Hepatocyte (in vitro differentiated cells): ENCODE measurements at regions not wholly inside any gene's neighbourhood (a gene's known extent, or its start where the extent isn't known, plus 50 kb on each side); places are given as distances from the start of the nearest gene placed in this dataset.
"Not testable (repeated sequence)": the region's sequence is repeated elsewhere in the genome, so short reads cannot be mapped to it uniquely, and the experiment has no call there.

ENCODE experiments used
- DNase-seq: peaks from one replicate; pipeline ENCODE4 v3.0.0-alpha.2; 2016; ENCODE audit warnings: low spot score
- H2AFZ ChIP-seq: fragments of 200-600 bp; sonication (generic); 2 replicates; pipeline ENCODE4 v1.6.0; 2016; ENCODE audit warnings: antibody characterized with exemption, mild to moderate bottlenecking
- H3K27ac ChIP-seq: fragments of 200-600 bp; sonication (generic); 2 replicates; pipeline ENCODE4 v1.5.1; 2016; ENCODE audit warnings: mild to moderate bottlenecking
- H3K27me3 ChIP-seq: fragments of 200-600 bp; sonication (generic); 2 replicates; pipeline ENCODE4 v1.6.1; 2016
- H3K36me3 ChIP-seq: fragments of 200-600 bp; sonication (generic); replicated peaks from 2 replicates; pipeline ENCODE4 v1.5.1; 2016; ENCODE audit warnings: low read depth; ENCODE audit not compliant: insufficient read depth
- H3K4me1 ChIP-seq: fragments of 200-600 bp; sonication (generic); 2 replicates; pipeline ENCODE4 v1.5.1; 2016; ENCODE audit warnings: mild to moderate bottlenecking, moderate library complexity; ENCODE audit not compliant: insufficient read depth
- H3K4me2 ChIP-seq: fragments of 200-600 bp; sonication (generic); 2 replicates; pipeline ENCODE4 v1.6.0; 2016
- H3K4me3 ChIP-seq: fragments of 200-600 bp; sonication (generic); 2 replicates; pipeline ENCODE4 v1.5.1; 2016; ENCODE audit warnings: mild to moderate bottlenecking
- H3K79me2 ChIP-seq: fragments of 200-600 bp; sonication (generic); 2 replicates; pipeline ENCODE4 v1.6.0; 2017; ENCODE audit warnings: mild to moderate bottlenecking
- H3K9me2 ChIP-seq: fragments of 200-600 bp; sonication (generic); replicated peaks from 2 replicates; pipeline ENCODE4 v1.6.0; 2017; ENCODE audit warnings: mild to moderate bottlenecking; ENCODE audit not compliant: insufficient read depth
- H3K9me3 ChIP-seq: fragments of 200-600 bp; sonication (generic); 2 replicates; pipeline ENCODE4 v1.5.1; 2016; ENCODE audit warnings: low read depth, mild to moderate bottlenecking
- H4K20me1 ChIP-seq: fragments of 200-600 bp; sonication (generic); 2 replicates; pipeline ENCODE4 v1.6.0; 2016; ENCODE audit warnings: mild to moderate bottlenecking; ENCODE audit not compliant: insufficient read depth, poor library complexity, severe bottlenecking
- EZH2 ChIP-seq: fragments of 200-600 bp; sonication (generic); IDR thresholded peaks from 2 replicates; pipeline ENCODE4 v1.6.1; 2016; ENCODE audit warnings: antibody characterized with exemption, mild to moderate bottlenecking, borderline replicate concordance
- EZH2phosphoT487 ChIP-seq: fragments of 200-600 bp; sonication (generic); IDR thresholded peaks from one replicate; pipeline ENCODE4 v1.6.1; 2018; ENCODE audit warnings: antibody characterized with exemption, mild to moderate bottlenecking, low read depth, moderate library complexity; ENCODE audit not compliant: unreplicated experiment, severe bottlenecking
- WGBS: methylation state at CpG from one replicate; pipeline ENCODE4 v1.1.6; 2016; ENCODE audit warnings: low lambda C conversion rate; ENCODE audit errors: missing lambda C conversion rate; 5-methylcytosine and 5-hydroxymethylcytosine counted together
- TF ChIP-seq, protein P1 (sequence below): fragments of 200-600 bp; sonication (generic); IDR thresholded peaks from 2 replicates; pipeline ENCODE4 v1.5.1; 2016; ENCODE audit warnings: antibody characterized with exemption, mild to moderate bottlenecking; ENCODE audit not compliant: poor library complexity

DNA sequence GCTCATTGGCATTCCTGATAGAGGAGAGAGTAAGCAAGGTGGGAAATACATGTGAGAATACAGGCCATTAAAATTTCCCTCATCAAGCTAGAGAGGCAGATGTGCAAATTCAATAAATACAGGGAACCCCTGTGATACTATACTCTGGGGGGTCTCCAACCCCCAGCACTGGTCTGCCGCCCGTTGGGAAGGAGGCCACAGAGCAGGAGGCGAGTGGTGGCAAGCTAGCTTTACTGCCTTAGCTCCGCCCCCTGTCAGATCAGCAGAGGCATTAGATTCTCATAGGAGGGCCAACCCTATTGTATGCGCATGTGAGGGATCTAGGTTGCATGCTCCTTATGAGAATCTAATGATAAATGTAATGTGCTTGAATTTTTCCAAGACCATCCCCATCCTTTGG is 97.1 kb upstream of the PLSCR5 start:
- no peaks in the 10 kb centered on the region for H3K4me1 ChIP-seq
- no peaks in the 10 kb centered on the region for H3K36me3 ChIP-seq
- no peak overlapping the region for H3K4me3 ChIP-seq
- H3K79me2 ChIP-seq: no peaks in the 10 kb centered on the region
- no peak overlapping the region for H3K4me2 ChIP-seq
- H3K9me3 ChIP-seq: no peaks in the 10 kb centered on the region
- no peak overlapping the region for H3K27ac ChIP-seq
- no peak overlapping the region for H2AFZ ChIP-seq
- H3K9me2 ChIP-seq: no peaks in the 10 kb centered on the region
- H4K20me1 ChIP-seq: no peaks in the 10 kb centered on the region
- TF ChIP-seq EZH2phosphoT487 (no peak), EZH2 (no peak)
- TF ChIP-seq, protein P1, sequence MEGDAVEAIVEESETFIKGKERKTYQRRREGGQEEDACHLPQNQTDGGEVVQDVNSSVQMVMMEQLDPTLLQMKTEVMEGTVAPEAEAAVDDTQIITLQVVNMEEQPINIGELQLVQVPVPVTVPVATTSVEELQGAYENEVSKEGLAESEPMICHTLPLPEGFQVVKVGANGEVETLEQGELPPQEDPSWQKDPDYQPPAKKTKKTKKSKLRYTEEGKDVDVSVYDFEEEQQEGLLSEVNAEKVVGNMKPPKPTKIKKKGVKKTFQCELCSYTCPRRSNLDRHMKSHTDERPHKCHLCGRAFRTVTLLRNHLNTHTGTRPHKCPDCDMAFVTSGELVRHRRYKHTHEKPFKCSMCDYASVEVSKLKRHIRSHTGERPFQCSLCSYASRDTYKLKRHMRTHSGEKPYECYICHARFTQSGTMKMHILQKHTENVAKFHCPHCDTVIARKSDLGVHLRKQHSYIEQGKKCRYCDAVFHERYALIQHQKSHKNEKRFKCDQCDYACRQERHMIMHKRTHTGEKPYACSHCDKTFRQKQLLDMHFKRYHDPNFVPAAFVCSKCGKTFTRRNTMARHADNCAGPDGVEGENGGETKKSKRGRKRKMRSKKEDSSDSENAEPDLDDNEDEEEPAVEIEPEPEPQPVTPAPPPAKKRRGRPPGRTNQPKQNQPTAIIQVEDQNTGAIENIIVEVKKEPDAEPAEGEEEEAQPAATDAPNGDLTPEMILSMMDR: no peak
- DNase-seq: no peak
- no peaks in the 10 kb centered on the region for H3K27me3 ChIP-seq
- WGBS: 85% methylated on average over 5 of the region's 5 CpGs

DNA sequence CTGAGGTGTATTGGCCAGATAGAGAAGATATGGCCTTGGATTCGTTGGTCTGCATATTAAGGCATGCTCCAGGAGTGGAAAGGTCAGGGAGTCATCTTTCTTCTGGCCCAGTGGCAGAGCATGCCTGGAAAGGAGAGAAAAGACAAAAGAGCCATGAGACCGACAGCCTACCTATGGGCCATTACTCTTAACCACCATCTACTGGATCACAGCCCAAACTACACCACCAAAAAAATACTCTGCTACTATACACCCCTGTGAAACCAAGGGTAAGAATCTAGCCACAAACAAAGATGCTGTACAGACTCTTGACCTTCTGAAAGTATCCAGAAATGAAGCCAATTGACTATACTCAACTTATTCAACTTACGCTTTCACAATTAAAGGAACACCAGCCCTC is 96.1 kb upstream of the PLSCR5 start:
- Histone ChIP-seq H3K79me2 (no peaks in the 10 kb centered on the region), H4K20me1 (no peaks in the 10 kb centered on the region), H3K27ac (no peak overlapping the region), H3K4me3 (no peak overlapping the region), H3K9me2 (no peaks in the 10 kb centered on the region), H3K9me3 (no peaks in the 10 kb centered on the region), H3K27me3 (no peaks in the 10 kb centered on the region), H2AFZ (no peak overlapping the region), H3K4me1 (no peaks in the 10 kb centered on the region), H3K36me3 (no peaks in the 10 kb centered on the region), H3K4me2 (no peak overlapping the region)
- no peak for TF ChIP-seq EZH2
- 85% methylated on average over 3 of the region's 3 CpGs for WGBS
- no peak for DNase-seq

DNA sequence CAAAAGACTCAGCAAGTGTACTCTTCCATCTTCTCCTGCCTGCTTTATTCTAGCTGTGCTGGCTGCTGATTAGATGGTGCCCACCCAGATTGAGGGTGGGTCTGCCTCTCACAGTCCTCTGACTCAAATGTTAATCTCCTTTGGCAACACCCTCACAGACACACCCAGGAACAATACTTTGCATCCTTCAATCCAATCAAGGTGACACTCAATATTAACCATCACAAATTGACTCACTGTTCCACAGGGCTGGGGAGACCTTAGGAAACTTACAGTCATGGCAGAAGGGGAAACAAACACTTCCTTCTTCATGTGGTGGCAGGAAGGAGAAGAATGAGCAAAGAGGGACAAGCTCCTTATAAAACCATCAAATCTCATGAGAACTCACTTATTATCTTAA is 94.9 kb upstream of the PLSCR5 start:
- not testable (repeated sequence) for H3K4me3 ChIP-seq, H3K36me3 ChIP-seq, H3K27me3 ChIP-seq, H3K79me2 ChIP-seq, H3K9me3 ChIP-seq, DNase-seq, H3K9me2 ChIP-seq, H3K4me2 ChIP-seq, H4K20me1 ChIP-seq, H2AFZ ChIP-seq, H3K27ac ChIP-seq, H3K4me1 ChIP-seq

DNA sequence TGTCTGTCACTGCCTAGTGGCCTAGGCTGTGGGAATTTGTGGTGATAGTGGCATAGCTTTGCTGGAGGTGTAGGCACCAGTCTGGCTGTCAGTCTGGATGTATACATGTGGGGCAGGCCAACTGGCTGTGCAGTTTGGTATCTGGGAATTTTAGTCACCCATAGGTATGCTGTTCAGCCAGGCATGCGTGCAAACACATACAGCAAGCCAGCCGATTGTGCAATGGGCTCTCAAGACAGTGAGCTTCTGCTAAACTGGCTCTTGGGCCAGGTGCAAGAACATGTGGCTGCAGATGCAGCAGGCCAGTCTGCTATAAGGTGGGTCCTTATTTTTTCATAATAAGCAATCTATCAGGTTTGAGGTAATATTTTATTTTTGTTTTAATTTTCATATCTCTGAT is 87.1 kb upstream of the PLSCR5 start:
- Histone ChIP-seq H3K79me2 (no peaks in the 10 kb centered on the region), H3K27me3 (no peaks in the 10 kb centered on the region), H3K4me2 (no peak overlapping the region), H4K20me1 (no peaks in the 10 kb centered on the region), H3K4me3 (no peak overlapping the region), H3K27ac (no peak overlapping the region), H2AFZ (no peak overlapping the region), H3K9me3 (no peaks in the 10 kb centered on the region), H3K9me2 (no peaks in the 10 kb centered on the region), H3K4me1 (no peaks in the 10 kb centered on the region), H3K36me3 (no peaks in the 10 kb centered on the region)
- TF ChIP-seq EZH2phosphoT487 (no peak), EZH2 (no peak)
- TF ChIP-seq, protein P1: no peak
- WGBS: 96% methylated on average over 2 of the region's 2 CpGs
- no peak for DNase-seq
